ENCODE measurements at regions not wholly inside any gene's neighbourhood (a gene's known extent, or its start where the extent isn't known, plus 50 kb on each side); places are given as distances from the start of the nearest gene placed in this dataset.

DNA sequence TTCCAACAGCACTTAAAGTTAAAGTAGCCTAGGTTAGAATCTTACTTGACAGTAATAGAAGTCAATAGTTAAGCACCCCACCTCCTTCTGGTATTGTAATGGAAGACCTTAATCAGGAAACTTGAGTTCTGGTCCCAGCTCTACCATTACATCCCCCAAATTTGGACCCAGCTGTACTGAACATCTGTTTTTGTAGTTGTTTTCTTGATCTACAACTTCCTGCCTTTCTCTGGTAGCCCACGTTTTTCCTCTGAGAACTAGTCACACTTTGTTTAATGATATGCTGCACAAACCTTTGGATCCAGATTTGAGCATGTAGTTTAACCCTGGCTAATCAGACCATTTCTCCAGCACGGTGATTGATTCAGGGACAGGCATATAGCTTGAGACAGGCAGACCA is 505.0 kb downstream of the HS3ST4 start:
- no TSS peak for BruUV-seq (replicated peaks)
- Mint-ChIP-seq H3K36me3 (ENCODE audit: insufficient read depth, unreplicated experiment) (no peaks in the 10 kb centered on the region), H3K27ac (ENCODE audit: low read depth, unreplicated experiment) (no peak overlapping the region), H3K27me3 (ENCODE audit: insufficient read depth, unreplicated experiment) (no peaks in the 10 kb centered on the region), H3K4me3 (ENCODE audit: unreplicated experiment) (no peak overlapping the region), H3K9me3 (ENCODE audit: unreplicated experiment) (peaks cover 56% of the 10 kb centered on the region), H3K4me1 (ENCODE audit: insufficient read depth, unreplicated experiment) (no peaks in the 10 kb centered on the region)
- POLR2A ChIA-PET: no interaction called here
- CTCF ChIA-PET: interaction anchor here (0.6 kb wide), 1 partner anchor 25 kb away, joined by 3 read pairs; no protein-coding TSS in a partner anchor
- DNase-seq (ENCODE audit: unreplicated experiment): no peak
- TF ChIP-seq, protein P1, sequence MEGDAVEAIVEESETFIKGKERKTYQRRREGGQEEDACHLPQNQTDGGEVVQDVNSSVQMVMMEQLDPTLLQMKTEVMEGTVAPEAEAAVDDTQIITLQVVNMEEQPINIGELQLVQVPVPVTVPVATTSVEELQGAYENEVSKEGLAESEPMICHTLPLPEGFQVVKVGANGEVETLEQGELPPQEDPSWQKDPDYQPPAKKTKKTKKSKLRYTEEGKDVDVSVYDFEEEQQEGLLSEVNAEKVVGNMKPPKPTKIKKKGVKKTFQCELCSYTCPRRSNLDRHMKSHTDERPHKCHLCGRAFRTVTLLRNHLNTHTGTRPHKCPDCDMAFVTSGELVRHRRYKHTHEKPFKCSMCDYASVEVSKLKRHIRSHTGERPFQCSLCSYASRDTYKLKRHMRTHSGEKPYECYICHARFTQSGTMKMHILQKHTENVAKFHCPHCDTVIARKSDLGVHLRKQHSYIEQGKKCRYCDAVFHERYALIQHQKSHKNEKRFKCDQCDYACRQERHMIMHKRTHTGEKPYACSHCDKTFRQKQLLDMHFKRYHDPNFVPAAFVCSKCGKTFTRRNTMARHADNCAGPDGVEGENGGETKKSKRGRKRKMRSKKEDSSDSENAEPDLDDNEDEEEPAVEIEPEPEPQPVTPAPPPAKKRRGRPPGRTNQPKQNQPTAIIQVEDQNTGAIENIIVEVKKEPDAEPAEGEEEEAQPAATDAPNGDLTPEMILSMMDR (IDR thresholded peaks at IDR 0.05; ENCODE audit: unreplicated experiment): no peak
- intact Hi-C loops (cut with micrococcal nuclease): no loop called here

DNA sequence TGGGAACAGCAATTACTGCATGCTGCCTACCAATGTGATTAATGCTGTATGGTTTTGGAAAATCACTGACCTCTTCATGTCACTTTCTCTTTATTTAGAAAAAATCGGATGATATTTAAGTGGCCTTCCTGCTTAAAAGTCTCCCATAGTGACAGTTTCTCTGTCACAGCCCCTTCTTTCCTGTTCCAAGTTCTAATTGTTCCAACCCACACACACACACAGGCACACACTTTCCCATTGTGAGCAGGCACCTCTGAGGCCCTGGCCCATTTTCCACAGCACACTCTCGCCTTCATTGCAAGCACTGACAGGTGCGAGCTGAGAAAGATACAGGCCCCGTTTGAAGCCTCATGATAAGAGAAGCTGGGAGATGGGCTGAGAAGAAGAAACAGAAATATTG is 505.9 kb downstream of the HS3ST4 start:
- Mint-ChIP-seq H3K27me3 (ENCODE audit: insufficient read depth, unreplicated experiment) (no peaks in the 10 kb centered on the region), H3K36me3 (ENCODE audit: insufficient read depth, unreplicated experiment) (no peaks in the 10 kb centered on the region), H3K4me3 (ENCODE audit: unreplicated experiment) (no peak overlapping the region), H3K4me1 (ENCODE audit: insufficient read depth, unreplicated experiment) (no peaks in the 10 kb centered on the region), H3K27ac (ENCODE audit: low read depth, unreplicated experiment) (no peak overlapping the region), H3K9me3 (ENCODE audit: unreplicated experiment) (peaks cover 60% of the 10 kb centered on the region)
- CTCF ChIA-PET: no interaction called here
- TF ChIP-seq, protein P1 (IDR thresholded peaks at IDR 0.05; ENCODE audit: unreplicated experiment): no peak
- POLR2A ChIA-PET: no interaction called here
- BruUV-seq (replicated peaks): no TSS peak
- DNase-seq (ENCODE audit: unreplicated experiment): no peak
- intact Hi-C loops (cut with micrococcal nuclease): no loop called here

DNA sequence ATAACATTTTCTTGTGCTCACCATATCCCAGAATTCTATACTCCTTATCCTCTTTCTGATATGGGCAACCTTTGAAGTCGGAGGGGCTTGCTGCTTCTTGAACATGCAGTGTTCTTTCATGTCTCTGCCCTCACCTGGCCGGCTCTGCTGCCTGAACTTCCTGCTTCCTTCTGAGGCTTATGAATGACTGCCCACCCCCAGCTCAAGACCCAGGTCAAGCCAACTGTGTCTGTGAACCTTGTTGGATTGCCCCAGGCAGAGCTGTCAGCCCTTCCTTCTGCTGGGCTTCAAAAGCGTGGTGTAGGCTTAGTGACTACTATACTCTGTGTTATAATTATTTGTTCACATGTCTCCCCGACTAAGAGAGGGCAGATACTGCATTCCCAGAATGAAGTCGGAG is 506.5 kb downstream of the HS3ST4 start:
- intact Hi-C loops (cut with micrococcal nuclease): no loop called here

DNA sequence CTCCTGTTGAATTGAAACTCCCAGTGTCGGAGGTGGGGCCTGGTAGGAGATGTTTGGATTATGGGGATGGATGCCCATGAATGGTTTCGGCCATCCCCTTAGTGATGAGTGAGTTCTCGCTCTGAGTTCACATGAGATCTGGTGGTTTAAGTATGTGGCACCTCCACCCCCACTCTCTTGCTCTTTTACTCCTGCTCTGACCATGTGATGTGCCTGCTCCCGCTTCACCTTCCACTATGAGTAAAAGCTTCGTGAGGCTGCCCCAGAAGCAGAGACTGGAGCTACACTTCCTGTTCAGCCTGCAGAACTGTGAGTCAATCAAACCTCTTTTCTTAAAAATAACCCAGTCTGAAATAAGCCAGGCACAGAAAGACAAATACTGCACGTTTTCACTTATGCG is 512.4 kb downstream of the HS3ST4 start:
- ChIA-PET POLR2A (no interaction called here), CTCF (no interaction called here)
- no peaks in the 10 kb centered on the region for H3K27me3 Mint-ChIP-seq (ENCODE audit: insufficient read depth, unreplicated experiment)
- H3K4me1 Mint-ChIP-seq (ENCODE audit: insufficient read depth, unreplicated experiment): no peaks in the 10 kb centered on the region
- no peaks in the 10 kb centered on the region for H3K36me3 Mint-ChIP-seq (ENCODE audit: insufficient read depth, unreplicated experiment)
- TF ChIP-seq, protein P1 (IDR thresholded peaks at IDR 0.05; ENCODE audit: unreplicated experiment): no peak
- H3K4me3 Mint-ChIP-seq (ENCODE audit: unreplicated experiment): no peak overlapping the region
- no peak overlapping the region for H3K27ac Mint-ChIP-seq (ENCODE audit: low read depth, unreplicated experiment)
- peaks cover 49% of the 10 kb centered on the region for H3K9me3 Mint-ChIP-seq (ENCODE audit: unreplicated experiment)
- BruUV-seq (replicated peaks): no TSS peak
- intact Hi-C loops (cut with micrococcal nuclease): no loop called here
- DNase-seq (ENCODE audit: unreplicated experiment): no peak

More for the DNA sequence above, 506.5 kb downstream of the HS3ST4 start:
- ChIA-PET POLR2A (no interaction called here), CTCF (no interaction called here)
- BruUV-seq (replicated peaks): no TSS peak
- no peak for DNase-seq (ENCODE audit: unreplicated experiment)
- Mint-ChIP-seq H3K4me1 (ENCODE audit: insufficient read depth, unreplicated experiment) (no peaks in the 10 kb centered on the region), H3K9me3 (ENCODE audit: unreplicated experiment) (peaks cover 61% of the 10 kb centered on the region), H3K27me3 (ENCODE audit: insufficient read depth, unreplicated experiment) (no peaks in the 10 kb centered on the region), H3K4me3 (ENCODE audit: unreplicated experiment) (no peak overlapping the region), H3K36me3 (ENCODE audit: insufficient read depth, unreplicated experiment) (no peaks in the 10 kb centered on the region), H3K27ac (ENCODE audit: low read depth, unreplicated experiment) (no peak overlapping the region)
- TF ChIP-seq, protein P1 (IDR thresholded peaks at IDR 0.05; ENCODE audit: unreplicated experiment): no peak

All from MCF 10A (cell line).